ENCODE measurements at regions not wholly inside any gene's neighbourhood (a gene's known extent, or its start where the extent isn't known, plus 50 kb on each side); places are given as distances from the start of the nearest gene placed in this dataset.

- intact Hi-C loops (cut with DNase I): no loop called here
Observed at GRCh38 chr13:44188257-44188656, 185.4 kb upstream of the SERP2 start.

GRCh38 chr13:44189085-44189484 is 184.5 kb upstream of the SERP2 start:
- intact Hi-C loops (cut with DNase I): no loop called here
- DNase-seq (ENCODE audit: low spot score): no peak

More at GRCh38 chr13:44188257-44188656, 185.4 kb upstream of the SERP2 start:
- no peak for DNase-seq (ENCODE audit: low spot score)

GRCh38 chr13:44191103-44191502 is 182.5 kb upstream of the SERP2 start:
- intact Hi-C loops (cut with DNase I): loop anchor here (1.0 to 10.0 kb wide), 4 partner anchors 46 to 276 kb away; no protein-coding TSS in a partner anchor

GRCh38 chr13:44191504-44192171 is 182.0 kb upstream of the SERP2 start:
- intact Hi-C loops (cut with DNase I): loop anchor here (1.0 to 10.0 kb wide), 4 partner anchors 46 to 277 kb away; no protein-coding TSS in a partner anchor
- DNase-seq (ENCODE audit: low spot score): no peak

More at GRCh38 chr13:44191103-44191502, 182.5 kb upstream of the SERP2 start:
- DNase-seq (ENCODE audit: low spot score): no peak

GRCh38 chr13:44193731-44194130 is 179.9 kb upstream of the SERP2 start:
- intact Hi-C loops (cut with DNase I): loop anchor here (5.0 to 10.0 kb wide), 3 partner anchors 44 to 279 kb away; no protein-coding TSS in a partner anchor
- DNase-seq (ENCODE audit: low spot score): no peak

GRCh38 chr13:44195245-44195644 is 178.4 kb upstream of the SERP2 start:
- no peak for DNase-seq (ENCODE audit: low spot score)
- intact Hi-C loops (cut with DNase I): loop anchor here (10.0 kb wide), 1 partner anchor 280 kb away; no protein-coding TSS in a partner anchor

GRCh38 chr13:44196196-44196751 is 177.3 kb upstream of the SERP2 start:
- DNase-seq (ENCODE audit: low spot score): no peak
- intact Hi-C loops (cut with DNase I): loop anchor here (10.0 kb wide), 1 partner anchor 281 kb away; no protein-coding TSS in a partner anchor

- intact Hi-C loops (cut with DNase I): loop anchor here (10.0 kb wide), 1 partner anchor 283 kb away; no protein-coding TSS in a partner anchor
- DNase-seq (ENCODE audit: low spot score): no peak
Observed at GRCh38 chr13:44197791-44198770, 175.5 kb upstream of the SERP2 start.

- no peak for DNase-seq (ENCODE audit: low spot score)
Observed at GRCh38 chr13:44198826-44199225, 174.8 kb upstream of the SERP2 start.

GRCh38 chr13:44199627-44200207 is 173.9 kb upstream of the SERP2 start:
- intact Hi-C loops (cut with DNase I): loop anchor here (10.0 kb wide), 1 partner anchor 285 kb away; no protein-coding TSS in a partner anchor
- DNase-seq (ENCODE audit: low spot score): no peak

More at GRCh38 chr13:44198826-44199225, 174.8 kb upstream of the SERP2 start:
- intact Hi-C loops (cut with DNase I): loop anchor here (10.0 kb wide), 1 partner anchor 284 kb away; no protein-coding TSS in a partner anchor

- intact Hi-C loops (cut with DNase I): no loop called here
- no peak for DNase-seq (ENCODE audit: low spot score)
Observed at GRCh38 chr13:44206434-44206833, 167.2 kb upstream of the SERP2 start.

- intact Hi-C loops (cut with DNase I): no loop called here
Observed at GRCh38 chr13:44207476-44207875, 166.1 kb upstream of the SERP2 start.

GRCh38 chr13:44210525-44210924 is 163.1 kb upstream of the SERP2 start:
- DNase-seq (ENCODE audit: low spot score): no peak
- intact Hi-C loops (cut with DNase I): no loop called here

More at GRCh38 chr13:44207476-44207875, 166.1 kb upstream of the SERP2 start:
- no peak for DNase-seq (ENCODE audit: low spot score)

GRCh38 chr13:44211286-44211685 is 162.3 kb upstream of the SERP2 start:
- intact Hi-C loops (cut with DNase I): no loop called here
- no peak for DNase-seq (ENCODE audit: low spot score)

GRCh38 chr13:44211704-44212346 is 161.8 kb upstream of the SERP2 start:
- intact Hi-C loops (cut with DNase I): no loop called here
- no peak for DNase-seq (ENCODE audit: low spot score)

GRCh38 chr13:44212633-44213396 is 160.8 kb upstream of the SERP2 start:
- intact Hi-C loops (cut with DNase I): no loop called here
- no peak for DNase-seq (ENCODE audit: low spot score)

- DNase-seq (ENCODE audit: low spot score): no peak
- intact Hi-C loops (cut with DNase I): no loop called here
Observed at GRCh38 chr13:44218501-44219240, 155.0 kb upstream of the SERP2 start.
